Liver (tissue), 8 donors: ENCODE measurements at regions not wholly inside any gene's neighbourhood (a gene's known extent, or its start where the extent isn't known, plus 50 kb on each side); places are given as distances from the start of the nearest gene placed in this dataset.

Experiments
- DNase-seq: peaks from one replicate; pipeline ENCODE4 v3.0.0-alpha.2; 2017; ENCODE audit warnings: low spot score
- H3K27ac ChIP-seq, 2 donors: one replicate each; pipeline ENCODE4 v1.7.0; 2013; ENCODE audit warnings: inconsistent platforms in 2 of 2, low read length in 2 of 2, control low read depth in 1 of 2, low read depth in 1 of 2, mild to moderate bottlenecking in 1 of 2
- H3K27me3 ChIP-seq, 4 donors: one replicate each; pipeline versions ENCODE4 v1.6.1 to v1.7.0; 2013; ENCODE audit warnings: low read length in 3 of 4, inconsistent platforms in 1 of 4, mild to moderate bottlenecking in 1 of 4, moderate library complexity in 1 of 4; ENCODE audit not compliant: control insufficient read depth in 4 of 4, insufficient read depth in 4 of 4
- H3K36me3 ChIP-seq, 4 donors: one replicate each; pipeline versions ENCODE4 v1.6.1 to v1.7.0; 2013; ENCODE audit warnings: low read length in 3 of 4, mild to moderate bottlenecking in 3 of 4, low read depth in 1 of 4, moderate library complexity in 1 of 4; ENCODE audit not compliant: control insufficient read depth in 4 of 4, insufficient read depth in 3 of 4
- H3K4me1 ChIP-seq, 4 donors: one replicate each; pipeline versions ENCODE4 v1.6.1 to v1.7.0; 2013; ENCODE audit warnings: low read length in 3 of 4, mild to moderate bottlenecking in 3 of 4, moderate library complexity in 1 of 4; ENCODE audit not compliant: control insufficient read depth in 4 of 4, insufficient read depth in 4 of 4
- H3K4me3 ChIP-seq, 3 donors: one replicate each; pipeline versions ENCODE4 v1.6.1 to v1.7.0; 2013; ENCODE audit warnings: low read length in 3 of 3, control low read depth in 1 of 3, low read depth in 1 of 3, mild to moderate bottlenecking in 1 of 3
- H3K9ac ChIP-seq, 2 donors: one replicate each; pipeline ENCODE4 v1.7.0; 2013; ENCODE audit warnings: low read length in 2 of 2, mild to moderate bottlenecking in 2 of 2, moderate library complexity in 2 of 2, control low read depth in 1 of 2, low read depth in 1 of 2
- H3K9me3 ChIP-seq, 4 donors: one replicate each; pipeline versions ENCODE4 v1.6.1 to v1.7.0; 2013; ENCODE audit warnings: low read length in 3 of 4; ENCODE audit not compliant: control insufficient read depth in 4 of 4
- ATF3 ChIP-seq: IDR thresholded peaks from 2 replicates; pipeline ENCODE4 v1.6.1; 2016; ENCODE audit warnings: antibody characterized with exemption
- CTCF ChIP-seq: fragments of 150-350 bp; IDR thresholded peaks from 2 replicates; pipeline ENCODE4 v1.5.1; 2017; ENCODE audit warnings: improper control_type of control experiment, low read depth, low read length; ENCODE audit not compliant: missing input control
- EGR1 ChIP-seq, 2 donors: IDR thresholded peaks; 2 replicates each; pipeline ENCODE4 v1.6.1; 2016 to 2018; ENCODE audit warnings: antibody characterized with exemption in 2 of 2, low read depth in 2 of 2
- FOXA1 ChIP-seq: IDR thresholded peaks from 2 replicates; pipeline ENCODE4 v1.6.1; 2016; ENCODE audit warnings: antibody characterized with exemption
- FOXA2 ChIP-seq: IDR thresholded peaks from 2 replicates; pipeline ENCODE4 v1.6.1; 2016; ENCODE audit warnings: antibody characterized with exemption
- GABPA ChIP-seq, 2 donors: IDR thresholded peaks in 1 of 2; conservative IDR thresholded peaks in 1 of 2; 2 replicates each; pipeline ENCODE4 v1.6.1; 2016; ENCODE audit warnings: antibody characterized with exemption in 2 of 2, mild to moderate bottlenecking in 1 of 2, moderate library complexity in 1 of 2
- HNF4G ChIP-seq: IDR thresholded peaks from 2 replicates; pipeline ENCODE4 v1.6.1; 2016; ENCODE audit warnings: antibody characterized with exemption
- JUND ChIP-seq, 2 donors: IDR thresholded peaks; 2 replicates each; pipeline ENCODE4 v1.6.1; 2016; ENCODE audit warnings: antibody characterized with exemption in 2 of 2
- MAX ChIP-seq: IDR thresholded peaks from 2 replicates; pipeline ENCODE4 v1.6.1; 2016; ENCODE audit warnings: antibody characterized with exemption
- NR2F2 ChIP-seq: IDR thresholded peaks from 2 replicates; pipeline ENCODE4 v1.6.1; 2016; ENCODE audit warnings: antibody characterized with exemption
- RAD21 ChIP-seq, 2 donors: IDR thresholded peaks; 2 replicates each; pipeline ENCODE4 v1.6.1; 2016; ENCODE audit warnings: antibody characterized with exemption in 2 of 2, mild to moderate bottlenecking in 2 of 2
- REST ChIP-seq: IDR thresholded peaks from 2 replicates; pipeline ENCODE4 v1.6.1; 2016; ENCODE audit warnings: antibody characterized with exemption, mild to moderate bottlenecking
- RXRA ChIP-seq, 2 donors: IDR thresholded peaks; 2 replicates each; pipeline ENCODE4 v1.6.1; 2017 to 2018; ENCODE audit warnings: antibody characterized with exemption in 2 of 2, mild to moderate bottlenecking in 1 of 2
- SP1 ChIP-seq: IDR thresholded peaks from 2 replicates; pipeline ENCODE4 v1.6.1; 2018; ENCODE audit warnings: antibody characterized with exemption, mild to moderate bottlenecking
- TAF1 ChIP-seq: conservative IDR thresholded peaks from 2 replicates; pipeline ENCODE4 v1.6.1; 2016; ENCODE audit warnings: antibody characterized with exemption, mild to moderate bottlenecking
- YY1 ChIP-seq: IDR thresholded peaks from 2 replicates; pipeline ENCODE4 v1.6.1; 2016; ENCODE audit warnings: antibody characterized with exemption, mild to moderate bottlenecking
- WGBS: extraction: QIAGEN DNeasy Blood & Tissue Kit; methylation state at CpG from one replicate; pipeline ENCODE4 v1.1.7; 2013; 5-methylcytosine and 5-hydroxymethylcytosine counted together
- donor health status: healthy.
- donor health status: healthy.
- donor health status: healthy.
- donor health status: healthy.
- donor health status: healthy.

- H3K9me3 ChIP-seq: no peaks in the 10 kb centered on the region
- no peaks in the 10 kb centered on the region for H3K27me3 ChIP-seq
- no peak for TF ChIP-seq REST
- no peak for TF ChIP-seq RXRA (IDR thresholded peaks at IDR 0.05)
- no peak for TF ChIP-seq EGR1 (IDR thresholded peaks at IDR 0.05; ENCODE audit: low read depth in 2 of 2)
- TF ChIP-seq HNF4G: no peak
- no peak for TF ChIP-seq MAX
- no peak for TF ChIP-seq TAF1
- TF ChIP-seq NR2F2: no peak
- TF ChIP-seq YY1: no peak
- no peak for TF ChIP-seq ATF3
- TF ChIP-seq CTCF: no peak
- TF ChIP-seq FOXA1: no peak
- no peak for TF ChIP-seq GABPA (IDR thresholded peaks at IDR 0.05 in 1 of 2, conservative IDR thresholded peaks at IDR 0.05 in 1 of 2)
- no peak for TF ChIP-seq RAD21 (IDR thresholded peaks at IDR 0.05)
- TF ChIP-seq FOXA2: no peak
- no peak for TF ChIP-seq SP1
- TF ChIP-seq JUND (IDR thresholded peaks at IDR 0.05): no peak
- WGBS: 93% methylated on average over 1 of the region's 1 CpG
- H3K36me3 ChIP-seq: no peaks in the 10 kb centered on the region
- no peak overlapping the region for H3K4me3 ChIP-seq
- no peaks in the 10 kb centered on the region for H3K4me1 ChIP-seq
- H3K27ac ChIP-seq: no peak overlapping the region
- H3K9ac ChIP-seq: no peak overlapping the region
- no peak for DNase-seq
These were observed 376.7 kb upstream of the RAG2 start for GRCh38 chr11:36974771-36975170.

GRCh38 chr11:36953976-36954375 lies 355.9 kb upstream of the RAG2 start:
- Histone ChIP-seq H3K27me3 (peaks cover 0 to 2% (median 0%) of the 10 kb centered on the region in 4 donors), H3K27ac (no peak overlapping the region), H3K4me3 (no peak overlapping the region), H3K4me1 (no peaks in the 10 kb centered on the region), H3K9me3 (peaks cover 0 to 4% (median under 1%) of the 10 kb centered on the region in 4 donors), H3K36me3 (no peaks in the 10 kb centered on the region), H3K9ac (no peak overlapping the region)
- TF ChIP-seq TAF1: no peak
- TF ChIP-seq RXRA (IDR thresholded peaks at IDR 0.05): no peak
- TF ChIP-seq REST: no peak
- DNase-seq: no peak
